HepG2 (cell line): ENCODE measurements at regions not wholly inside any gene's neighbourhood (a gene's known extent, or its start where the extent isn't known, plus 50 kb on each side); places are given as distances from the start of the nearest gene placed in this dataset.

Experiments used
- HNRNPL ChIP-seq: fragments of 200-400 bp; formaldehyde crosslinking; IDR thresholded peaks from 2 replicates; pipeline ENCODE4 v1.6.1; 2017; ENCODE audit warnings: mild to moderate bottlenecking, low read depth, low read length
- MEIS2 ChIP-seq: sonication (generic); formaldehyde crosslinking; IDR thresholded peaks from 2 replicates; pipeline ENCODE4 v1.9.0; 2021; ENCODE audit warnings: mild to moderate bottlenecking, missing genetic modification reagents
- NCOA2 ChIP-seq: sonication (generic); formaldehyde crosslinking; IDR thresholded peaks from 2 replicates; pipeline ENCODE4 v1.8.0; 2022; ENCODE audit warnings: inconsistent platforms
- NFYC ChIP-seq: IDR thresholded peaks from 2 replicates; pipeline ENCODE4 v1.6.1; 2016; ENCODE audit warnings: missing genetic modification reagents, missing compliant biosample characterization
- NPAS2 ChIP-seq: sonication (generic); formaldehyde crosslinking; IDR thresholded peaks from 2 replicates; pipeline ENCODE4 v1.8.0; 2022; ENCODE audit warnings: mild to moderate bottlenecking, missing genetic modification reagents, borderline replicate concordance
- PAWR ChIP-seq: sonication (generic); formaldehyde crosslinking; IDR thresholded peaks from 2 replicates; pipeline ENCODE4 v1.4.0; 2020; ENCODE audit warnings: missing genetic modification reagents, mild to moderate bottlenecking, borderline replicate concordance
- PHF8 ChIP-seq: sonication (generic); formaldehyde crosslinking; IDR thresholded peaks from 2 replicates; pipeline ENCODE4 v1.5.0; 2020; ENCODE audit warnings: missing genetic modification reagents
- PLRG1 ChIP-seq: fragments of 450-650 bp; conservative IDR thresholded peaks from 2 replicates; pipeline ENCODE4 v1.6.1; 2016
- REPIN1 ChIP-seq: sonication (generic); formaldehyde crosslinking; IDR thresholded peaks from 2 replicates; pipeline ENCODE4 v1.8.0; 2022; ENCODE audit warnings: missing genetic modification reagents, low read depth, mild to moderate bottlenecking, borderline replicate concordance
- SETDB1 ChIP-seq: sonication (generic); formaldehyde crosslinking; IDR thresholded peaks from 2 replicates; pipeline ENCODE4 v1.5.1; 2020; ENCODE audit warnings: missing genetic modification reagents, mild to moderate bottlenecking, borderline replicate concordance
- SRSF4 ChIP-seq: fragments of 200-400 bp; formaldehyde crosslinking; IDR thresholded peaks from one replicate; pipeline ENCODE4 v1.6.1; 2018; ENCODE audit warnings: mild to moderate bottlenecking, low read depth, low read length, moderate library complexity; ENCODE audit not compliant: poor library complexity, severe bottlenecking
- ZEB1 ChIP-seq: IDR thresholded peaks from 2 replicates; pipeline ENCODE4 v1.6.1; 2012; ENCODE audit warnings: mild to moderate bottlenecking, low read depth, inconsistent platforms; ENCODE audit not compliant: insufficient replicate concordance
- ZNF143 ChIP-seq: sonication (generic); formaldehyde crosslinking; IDR thresholded peaks from 2 replicates; pipeline ENCODE4 v1.4.0; 2020; ENCODE audit warnings: missing genetic modification reagents
- ZNF20 ChIP-seq: sonication (generic); formaldehyde crosslinking; IDR thresholded peaks from 2 replicates; pipeline ENCODE4 v1.4.0; 2020; ENCODE audit warnings: mild to moderate bottlenecking, moderate library complexity, missing genetic modification reagents
- ZNF329 ChIP-seq: sonication (generic); formaldehyde crosslinking; IDR thresholded peaks from 2 replicates; pipeline ENCODE4 v1.9.0; 2021; ENCODE audit warnings: low read depth, mild to moderate bottlenecking, missing genetic modification reagents
- ZNF335 ChIP-seq: sonication (generic); formaldehyde crosslinking; IDR thresholded peaks from 2 replicates; pipeline ENCODE4 v1.4.0; 2020; ENCODE audit warnings: missing genetic modification reagents
- ZNF530 ChIP-seq: sonication (generic); formaldehyde crosslinking; IDR thresholded peaks from 2 replicates; pipeline ENCODE4 v1.5.0; 2020; ENCODE audit warnings: low read depth, mild to moderate bottlenecking, missing genetic modification reagents
- ZNF552 ChIP-seq: sonication (generic); formaldehyde crosslinking; IDR thresholded peaks from 2 replicates; pipeline ENCODE4 v1.9.0; 2022; ENCODE audit warnings: missing genetic modification reagents, mild to moderate bottlenecking, borderline replicate concordance
- ZNF556 ChIP-seq: sonication (generic); formaldehyde crosslinking; IDR thresholded peaks from 2 replicates; pipeline ENCODE4 v1.4.0; 2020; ENCODE audit warnings: mild to moderate bottlenecking, missing genetic modification reagents, borderline replicate concordance
- ZNF589 ChIP-seq: sonication (generic); formaldehyde crosslinking; conservative IDR thresholded peaks from 2 replicates; pipeline ENCODE4 v1.8.0; 2022; ENCODE audit warnings: mild to moderate bottlenecking, moderate library complexity, missing genetic modification reagents
- ZNF839 ChIP-seq: sonication (generic); formaldehyde crosslinking; IDR thresholded peaks from 2 replicates; pipeline ENCODE4 v1.4.0; 2020; ENCODE audit warnings: missing genetic modification reagents, mild to moderate bottlenecking, borderline replicate concordance
- ZNF891 ChIP-seq: sonication (generic); formaldehyde crosslinking; IDR thresholded peaks from 2 replicates; pipeline ENCODE4 v1.5.0; 2020; ENCODE audit warnings: mild to moderate bottlenecking, missing genetic modification reagents
- TF ChIP-seq, protein P1 (sequence below): sonication (generic); formaldehyde crosslinking; IDR thresholded peaks from 2 replicates; pipeline ENCODE4 v1.8.0; 2022; ENCODE audit warnings: mild to moderate bottlenecking, missing genetic modification reagents; ENCODE audit not compliant: insufficient replicate concordance
- TF ChIP-seq, protein P2 (sequence below): sonication (generic); formaldehyde crosslinking; IDR thresholded peaks from 2 replicates; pipeline ENCODE4 v1.8.1; 2023; ENCODE audit warnings: mild to moderate bottlenecking, missing genetic modification reagents
- TF ChIP-seq, protein P3 (sequence below): IDR thresholded peaks from 2 replicates; pipeline ENCODE4 v1.6.1; 2016; ENCODE audit warnings: missing biosample characterization, missing genetic modification reagents, low read depth

DNA sequence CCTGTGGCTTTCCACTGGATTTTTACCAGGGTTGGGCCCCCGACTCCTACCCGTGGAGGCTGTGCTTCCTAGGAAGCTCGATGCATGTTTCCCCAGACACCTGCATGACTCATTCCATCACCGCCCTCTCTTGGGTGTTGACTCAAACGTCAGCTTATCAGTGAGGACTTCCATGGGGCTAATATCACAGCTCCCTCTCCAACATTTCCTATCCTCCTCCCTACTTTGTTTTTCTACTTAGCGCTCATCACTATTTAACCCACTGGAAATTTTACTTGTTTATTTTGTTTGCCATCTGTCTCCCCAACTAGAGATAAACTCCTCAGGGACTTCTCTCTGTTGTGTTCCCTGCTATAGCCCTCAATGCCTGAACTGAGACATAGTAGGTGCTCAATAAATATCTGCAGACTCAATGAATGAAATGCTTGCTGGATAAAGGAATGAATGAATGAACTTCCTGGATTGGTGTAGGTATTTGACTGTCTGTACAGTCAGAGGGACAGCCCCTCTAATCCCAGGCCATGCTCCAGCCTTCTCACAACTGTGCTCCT, 55.9 kb upstream of the EPCAM start (continued):
- TF ChIP-seq ZNF143 (CRISPR knock-in tag) = no peak; the same call in 1 of the 2 replicates
- no peak for TF ChIP-seq ZNF589
- no peak for TF ChIP-seq NFYC (CRISPR knock-in tag)
- TF ChIP-seq NPAS2 (CRISPR knock-in tag) = no peak
- TF ChIP-seq SRSF4 = no peak
- TF ChIP-seq, protein P1, sequence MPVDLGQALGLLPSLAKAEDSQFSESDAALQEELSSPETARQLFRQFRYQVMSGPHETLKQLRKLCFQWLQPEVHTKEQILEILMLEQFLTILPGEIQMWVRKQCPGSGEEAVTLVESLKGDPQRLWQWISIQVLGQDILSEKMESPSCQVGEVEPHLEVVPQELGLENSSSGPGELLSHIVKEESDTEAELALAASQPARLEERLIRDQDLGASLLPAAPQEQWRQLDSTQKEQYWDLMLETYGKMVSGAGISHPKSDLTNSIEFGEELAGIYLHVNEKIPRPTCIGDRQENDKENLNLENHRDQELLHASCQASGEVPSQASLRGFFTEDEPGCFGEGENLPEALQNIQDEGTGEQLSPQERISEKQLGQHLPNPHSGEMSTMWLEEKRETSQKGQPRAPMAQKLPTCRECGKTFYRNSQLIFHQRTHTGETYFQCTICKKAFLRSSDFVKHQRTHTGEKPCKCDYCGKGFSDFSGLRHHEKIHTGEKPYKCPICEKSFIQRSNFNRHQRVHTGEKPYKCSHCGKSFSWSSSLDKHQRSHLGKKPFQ = no peak
- TF ChIP-seq MEIS2 = peak; percentile 78
- TF ChIP-seq, protein P2, sequence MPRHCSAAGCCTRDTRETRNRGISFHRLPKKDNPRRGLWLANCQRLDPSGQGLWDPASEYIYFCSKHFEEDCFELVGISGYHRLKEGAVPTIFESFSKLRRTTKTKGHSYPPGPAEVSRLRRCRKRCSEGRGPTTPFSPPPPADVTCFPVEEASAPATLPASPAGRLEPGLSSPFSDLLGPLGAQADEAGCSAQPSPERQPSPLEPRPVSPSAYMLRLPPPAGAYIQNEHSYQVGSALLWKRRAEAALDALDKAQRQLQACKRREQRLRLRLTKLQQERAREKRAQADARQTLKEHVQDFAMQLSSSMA (CRISPR knock-in tag) = no peak
- TF ChIP-seq ZNF891 = no peak
- TF ChIP-seq HNRNPL = no peak
- no peak for TF ChIP-seq ZNF20
- no peak for TF ChIP-seq ZNF552 (CRISPR knock-in tag)
- TF ChIP-seq NCOA2 = no peak
- TF ChIP-seq ZEB1 = peak; percentile 83
- TF ChIP-seq ZNF556 (CRISPR knock-in tag) = no peak
- no peak for TF ChIP-seq ZNF329 (CRISPR knock-in tag)
- TF ChIP-seq PLRG1 = no peak
- no peak for TF ChIP-seq ZNF839 (CRISPR knock-in tag)
- no peak for TF ChIP-seq ZNF530 (CRISPR knock-in tag)
- TF ChIP-seq PAWR (CRISPR knock-in tag) = no peak
- 0 out of 2 replicates have a peak, but pooled peaks have one; percentile 19 for TF ChIP-seq REPIN1
- TF ChIP-seq SETDB1 (CRISPR knock-in tag) = no peak
- no peak for TF ChIP-seq PHF8
- TF ChIP-seq, protein P3, sequence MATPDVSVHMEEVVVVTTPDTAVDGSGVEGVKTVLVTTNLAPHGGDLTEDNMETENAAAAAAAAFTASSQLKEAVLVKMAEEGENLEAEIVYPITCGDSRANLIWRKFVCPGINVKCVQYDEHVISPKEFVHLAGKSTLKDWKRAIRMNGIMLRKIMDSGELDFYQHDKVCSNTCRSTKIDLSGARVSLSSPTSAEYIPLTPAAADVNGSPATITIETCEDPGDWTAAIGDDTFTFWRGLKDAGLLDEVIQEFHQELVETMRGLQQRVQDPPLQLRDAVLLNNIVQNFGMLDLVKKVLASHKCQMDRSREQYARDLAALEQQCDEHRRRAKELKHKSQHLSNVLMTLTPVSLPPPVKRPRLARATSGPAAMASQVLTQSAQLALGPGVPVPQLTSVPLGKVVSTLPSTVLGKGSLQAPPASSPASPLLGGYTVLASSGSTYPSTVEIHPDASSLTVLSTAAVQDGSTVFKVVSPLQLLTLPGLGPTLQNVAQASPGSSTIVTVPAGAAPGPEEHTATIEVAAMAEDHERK (CRISPR knock-in tag) = no peak
- no peak for TF ChIP-seq ZNF335 (CRISPR knock-in tag)
